Retinal pigment epithelial cell (primary cell): ENCODE measurements at regions not wholly inside any gene's neighbourhood (a gene's known extent, or its start where the extent isn't known, plus 50 kb on each side); places are given as distances from the start of the nearest gene placed in this dataset.

ENCODE experiments used
- DNase-seq: peaks from one replicate; pipeline ENCODE4 v3.0.0-alpha.2; 2010; ENCODE audit warnings: low read depth
- H3K4me3 ChIP-seq: 2 replicates; pipeline ENCODE4 v1.5.1; 2011; ENCODE audit warnings: mild to moderate bottlenecking, low read length, control low read depth, moderate library complexity
- TF ChIP-seq, protein P1 (sequence below): conservative IDR thresholded peaks from 2 replicates; pipeline ENCODE4 v1.5.1; 2011; ENCODE audit warnings: low read depth, low read length, control low read depth, inconsistent platforms

DNA sequence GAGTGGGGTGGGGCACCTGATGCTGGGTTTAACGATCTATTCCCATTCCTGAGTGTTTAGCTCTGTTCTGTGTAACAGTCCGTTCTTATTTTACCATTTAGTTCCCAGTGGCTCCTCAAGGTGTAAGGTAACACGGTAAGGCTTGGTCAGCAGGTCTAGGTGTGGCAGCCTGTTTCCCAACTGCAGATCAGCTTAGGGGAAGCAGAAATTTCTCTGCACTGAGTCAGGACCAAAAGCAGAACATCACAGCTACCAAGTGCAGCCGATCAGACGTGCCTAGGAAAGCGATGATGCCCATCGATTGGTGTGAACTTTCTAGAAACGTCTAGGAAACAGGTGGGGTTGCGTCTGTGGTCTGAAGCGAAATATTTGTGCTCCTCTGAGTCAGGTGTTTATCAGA is 240.1 kb downstream of the STIM2 start:
- no peak overlapping the region for H3K4me3 ChIP-seq
- DNase-seq, result no peak
- TF ChIP-seq, protein P1, sequence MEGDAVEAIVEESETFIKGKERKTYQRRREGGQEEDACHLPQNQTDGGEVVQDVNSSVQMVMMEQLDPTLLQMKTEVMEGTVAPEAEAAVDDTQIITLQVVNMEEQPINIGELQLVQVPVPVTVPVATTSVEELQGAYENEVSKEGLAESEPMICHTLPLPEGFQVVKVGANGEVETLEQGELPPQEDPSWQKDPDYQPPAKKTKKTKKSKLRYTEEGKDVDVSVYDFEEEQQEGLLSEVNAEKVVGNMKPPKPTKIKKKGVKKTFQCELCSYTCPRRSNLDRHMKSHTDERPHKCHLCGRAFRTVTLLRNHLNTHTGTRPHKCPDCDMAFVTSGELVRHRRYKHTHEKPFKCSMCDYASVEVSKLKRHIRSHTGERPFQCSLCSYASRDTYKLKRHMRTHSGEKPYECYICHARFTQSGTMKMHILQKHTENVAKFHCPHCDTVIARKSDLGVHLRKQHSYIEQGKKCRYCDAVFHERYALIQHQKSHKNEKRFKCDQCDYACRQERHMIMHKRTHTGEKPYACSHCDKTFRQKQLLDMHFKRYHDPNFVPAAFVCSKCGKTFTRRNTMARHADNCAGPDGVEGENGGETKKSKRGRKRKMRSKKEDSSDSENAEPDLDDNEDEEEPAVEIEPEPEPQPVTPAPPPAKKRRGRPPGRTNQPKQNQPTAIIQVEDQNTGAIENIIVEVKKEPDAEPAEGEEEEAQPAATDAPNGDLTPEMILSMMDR, result no peak

DNA sequence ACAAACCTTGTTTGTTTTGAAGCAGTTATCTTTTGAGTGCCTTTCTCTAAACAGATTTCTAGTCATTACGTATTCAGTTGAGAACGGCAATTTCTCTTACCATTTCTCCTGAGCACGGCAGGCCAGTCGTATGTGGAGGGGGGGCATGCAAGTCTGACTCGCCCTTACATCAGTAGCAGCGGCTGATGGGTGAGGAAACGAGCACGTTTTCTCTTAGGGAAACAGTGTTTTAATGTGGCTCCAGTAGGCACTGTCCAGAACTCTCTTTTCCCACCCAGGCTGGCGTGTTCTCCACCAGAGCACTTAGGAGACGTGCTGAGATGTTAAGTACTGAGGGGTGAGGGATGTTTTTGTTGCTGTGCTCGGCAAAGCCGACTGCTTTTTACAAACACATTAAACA is 240.5 kb downstream of the STIM2 start:
- TF ChIP-seq, protein P1, result no peak
- DNase-seq, result no peak

DNA sequence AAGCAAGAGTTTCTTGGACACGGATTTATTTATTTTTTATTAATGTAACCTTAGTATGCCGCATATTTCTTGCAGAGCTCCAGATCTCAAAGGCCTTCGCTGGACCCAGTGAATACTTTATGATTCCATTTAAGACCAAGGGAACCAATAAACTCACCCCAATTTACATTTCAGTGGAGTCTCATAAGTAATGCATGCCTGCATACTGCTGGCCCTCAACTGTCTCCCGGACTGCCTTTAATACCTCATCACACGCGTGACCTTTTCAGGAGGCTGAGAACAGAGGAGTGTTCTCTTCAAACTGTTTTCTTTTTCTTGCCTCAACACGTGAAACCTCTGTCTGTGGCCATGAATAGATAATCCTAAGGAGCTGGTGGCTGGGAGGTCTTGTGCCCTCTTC is 240.9 kb downstream of the STIM2 start:
- no peak for DNase-seq
- TF ChIP-seq, protein P1, result no peak
- H3K4me3 ChIP-seq, result no peak overlapping the region

More for the DNA sequence above, 240.5 kb downstream of the STIM2 start:
- H3K4me3 ChIP-seq, result no peak overlapping the region

DNA sequence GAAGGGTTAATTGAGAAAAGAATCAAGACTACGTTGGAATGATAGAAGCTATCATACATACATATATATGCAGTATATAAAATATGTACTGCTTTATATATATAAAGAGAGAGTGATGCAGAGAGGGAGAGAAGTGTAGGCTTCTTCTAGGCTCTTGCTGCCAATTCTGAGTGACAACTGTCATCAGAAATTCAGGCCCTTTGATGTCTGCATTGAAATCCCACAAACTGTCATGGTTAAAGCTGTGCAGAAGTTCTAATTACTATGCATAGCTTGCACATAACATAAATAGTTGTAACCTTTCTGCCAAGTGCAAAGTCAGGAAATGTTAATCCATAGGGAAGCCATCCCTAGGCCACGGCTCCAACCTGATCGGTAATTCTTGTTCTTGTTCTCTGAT is 251.0 kb downstream of the STIM2 start:
- H3K4me3 ChIP-seq, result no peak overlapping the region
- no peak for DNase-seq
- TF ChIP-seq, protein P1, result no peak

DNA sequence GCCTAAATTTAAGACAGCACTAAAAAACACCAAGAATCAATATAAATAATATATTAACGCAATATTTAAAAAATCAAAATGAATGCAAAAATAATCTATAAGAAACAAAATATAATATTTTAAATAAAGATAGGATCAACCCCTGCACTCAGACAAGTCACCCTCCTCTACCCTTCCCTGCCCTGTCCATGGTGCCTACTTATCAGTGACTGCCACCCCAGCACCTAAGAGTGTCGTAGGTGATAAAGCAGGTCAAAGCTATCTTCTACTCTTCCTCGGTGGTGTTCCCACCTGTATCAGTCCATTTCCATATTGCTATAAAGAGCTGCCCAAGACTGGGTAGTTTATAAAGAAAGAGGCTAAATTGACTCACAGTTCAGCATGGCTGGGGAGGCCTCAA is 251.9 kb downstream of the STIM2 start:
- no peak for DNase-seq
- no peak overlapping the region for H3K4me3 ChIP-seq
- TF ChIP-seq, protein P1, result no peak

DNA sequence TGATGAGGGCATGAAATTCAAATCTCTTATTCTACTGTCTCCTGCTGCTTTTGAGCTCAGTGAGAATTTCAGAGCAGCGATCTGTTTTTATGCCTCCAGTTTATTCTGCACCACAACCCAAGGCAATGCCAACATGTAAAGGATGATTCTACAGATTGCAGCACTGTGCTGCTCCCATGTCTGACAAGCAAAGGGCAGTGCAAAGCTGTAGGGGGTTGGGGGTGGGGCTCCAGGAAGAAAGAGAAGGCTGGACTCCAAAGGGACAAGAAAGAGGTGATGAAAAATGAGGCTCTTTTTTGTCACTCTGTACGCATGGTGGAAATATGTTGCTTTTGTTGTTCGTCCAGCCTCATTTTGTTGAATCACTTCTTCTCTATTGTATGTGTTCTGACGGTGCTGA is 254.6 kb downstream of the STIM2 start:
- DNase-seq, result no peak
- H3K4me3 ChIP-seq, result no peak overlapping the region
- TF ChIP-seq, protein P1, result no peak

DNA sequence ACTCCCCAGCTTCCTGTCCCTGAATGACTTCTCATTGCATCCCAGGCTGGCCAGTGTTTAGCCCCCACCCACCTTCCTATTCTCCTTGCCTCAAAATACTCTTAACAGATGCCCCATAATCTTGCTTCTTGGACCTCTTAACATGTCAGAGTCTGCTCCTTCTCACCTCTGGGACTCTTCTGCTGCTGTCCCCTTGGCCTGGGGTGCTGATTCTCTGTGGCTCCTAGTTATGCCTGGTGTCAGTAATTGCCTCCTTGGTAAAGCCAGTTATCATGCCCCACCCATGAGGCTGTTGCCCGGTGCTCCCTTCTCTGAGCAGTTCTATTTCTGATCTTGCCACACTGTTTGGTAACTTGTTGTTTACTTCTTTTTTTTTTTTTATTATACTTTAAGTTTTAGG is 256.8 kb downstream of the STIM2 start:
- no peak overlapping the region for H3K4me3 ChIP-seq
- no peak for DNase-seq
- TF ChIP-seq, protein P1, result no peak
